Keratinocyte (primary cell): ENCODE measurements at regions not wholly inside any gene's neighbourhood (a gene's known extent, or its start where the extent isn't known, plus 50 kb on each side); places are given as distances from the start of the nearest gene placed in this dataset.
"Not testable (repeated sequence)": the region's sequence is repeated elsewhere in the genome, so short reads cannot be mapped to it uniquely, and the experiment has no call there.

ENCODE experiments used
- EZH2 ChIP-seq: IDR thresholded peaks from one replicate; pipeline ENCODE4 v1.6.1; 2012; ENCODE audit warnings: inconsistent platforms, mild to moderate bottlenecking, low read length, moderate library complexity
- TF ChIP-seq, protein P1 (sequence below), 3 experiments: IDR thresholded peaks in 1 of 3; conservative IDR thresholded peaks in 1 of 3; optimal IDR thresholded peaks in 1 of 3; 2 replicates in 2 of 3; 3 replicates in 1 of 3; pipeline versions ENCODE3 to v1.5.1; 2011; ENCODE audit warnings: low read length in 3 of 3, mild to moderate bottlenecking in 3 of 3, moderate library complexity in 2 of 3, control low read depth in 1 of 3, inconsistent platforms in 1 of 3; ENCODE audit not compliant: insufficient read depth in 2 of 3; ENCODE audit errors: extremely low read depth in 1 of 3

DNA sequence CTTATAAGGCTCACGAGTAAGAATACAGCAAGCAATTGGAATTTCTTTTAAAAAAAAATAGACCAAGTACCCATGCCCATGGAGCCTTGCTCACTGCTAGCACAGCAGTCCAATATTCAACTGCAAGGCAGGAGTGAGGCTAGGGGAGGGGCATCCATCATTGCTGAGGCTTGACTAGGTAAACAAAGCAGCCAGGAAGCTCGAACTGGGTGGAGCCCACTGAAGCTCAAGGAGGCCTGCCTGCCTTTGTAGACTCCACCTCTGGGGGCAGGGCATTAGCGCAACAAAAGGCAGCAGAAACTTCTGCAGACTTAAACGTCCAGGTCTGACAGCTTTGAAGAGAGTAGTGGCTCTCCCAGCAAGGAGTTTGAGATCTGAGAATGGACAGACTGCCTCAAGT, 84.0 kb upstream of the STEAP1 start:
- TF ChIP-seq, protein P1, sequence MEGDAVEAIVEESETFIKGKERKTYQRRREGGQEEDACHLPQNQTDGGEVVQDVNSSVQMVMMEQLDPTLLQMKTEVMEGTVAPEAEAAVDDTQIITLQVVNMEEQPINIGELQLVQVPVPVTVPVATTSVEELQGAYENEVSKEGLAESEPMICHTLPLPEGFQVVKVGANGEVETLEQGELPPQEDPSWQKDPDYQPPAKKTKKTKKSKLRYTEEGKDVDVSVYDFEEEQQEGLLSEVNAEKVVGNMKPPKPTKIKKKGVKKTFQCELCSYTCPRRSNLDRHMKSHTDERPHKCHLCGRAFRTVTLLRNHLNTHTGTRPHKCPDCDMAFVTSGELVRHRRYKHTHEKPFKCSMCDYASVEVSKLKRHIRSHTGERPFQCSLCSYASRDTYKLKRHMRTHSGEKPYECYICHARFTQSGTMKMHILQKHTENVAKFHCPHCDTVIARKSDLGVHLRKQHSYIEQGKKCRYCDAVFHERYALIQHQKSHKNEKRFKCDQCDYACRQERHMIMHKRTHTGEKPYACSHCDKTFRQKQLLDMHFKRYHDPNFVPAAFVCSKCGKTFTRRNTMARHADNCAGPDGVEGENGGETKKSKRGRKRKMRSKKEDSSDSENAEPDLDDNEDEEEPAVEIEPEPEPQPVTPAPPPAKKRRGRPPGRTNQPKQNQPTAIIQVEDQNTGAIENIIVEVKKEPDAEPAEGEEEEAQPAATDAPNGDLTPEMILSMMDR (optimal IDR thresholded peaks at IDR 0.05 in 1 of 3, IDR thresholded peaks at IDR 0.05 in 1 of 3, conservative IDR thresholded peaks at IDR 0.05 in 1 of 3; ENCODE audit: extremely low read depth in 1 of 3, insufficient read depth in 2 of 3, low read length in 3 of 3) = not testable (repeated sequence)
- not testable (repeated sequence) for TF ChIP-seq EZH2
